ENCODE measurements at regions not wholly inside any gene's neighbourhood (a gene's known extent, or its start where the extent isn't known, plus 50 kb on each side); places are given as distances from the start of the nearest gene placed in this dataset.
"Not testable (repeated sequence)": the region's sequence is repeated elsewhere in the genome, so short reads cannot be mapped to it uniquely, and the experiment has no call there.

- Mint-ChIP-seq H3K4me3 (ENCODE audit: low read depth) (no peak overlapping the region), H3K4me1 (ENCODE audit: low read depth) (no peaks in the 10 kb centered on the region), H3K9me3 (no peaks in the 10 kb centered on the region), H3K27me3 (ENCODE audit: low read depth) (no peaks in the 10 kb centered on the region), H3K36me3 (ENCODE audit: low read depth) (no peaks in the 10 kb centered on the region), H3K27ac (no peak overlapping the region)
- intact Hi-C loops (cut with micrococcal nuclease), result no loop called here
- no peak for DNase-seq (ENCODE audit: low spot score)
Measured at GRCh38 chr7:69518705-69519077, 79.6 kb upstream of the AUTS2 start.

DNA sequence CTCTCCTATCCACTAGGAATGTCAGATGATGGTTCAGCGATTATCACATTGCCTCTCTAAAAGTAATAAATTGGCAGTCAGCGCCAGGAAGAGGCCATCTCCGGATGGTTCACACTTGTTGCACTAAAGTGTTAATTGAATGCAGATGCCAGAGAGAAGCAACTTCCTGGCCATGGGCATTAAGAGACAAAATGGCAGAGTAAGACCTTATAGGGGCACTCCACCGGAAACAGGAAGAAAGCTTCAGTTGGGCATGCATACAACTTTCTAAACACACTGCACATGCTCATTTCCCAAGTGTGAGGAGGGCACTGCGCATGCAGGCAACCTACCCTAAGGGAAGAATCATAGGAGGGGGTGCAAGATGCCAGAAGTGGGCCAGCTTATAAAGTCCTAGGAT, 71.7 kb upstream of the AUTS2 start:
- Mint-ChIP-seq H3K4me1 (ENCODE audit: low read depth) (no peaks in the 10 kb centered on the region), H3K4me3 (ENCODE audit: low read depth) (no peak overlapping the region), H3K27ac (no peak overlapping the region), H3K27me3 (ENCODE audit: low read depth) (no peaks in the 10 kb centered on the region), H3K9me3 (peaks cover 12% of the 10 kb centered on the region), H3K36me3 (ENCODE audit: low read depth) (no peaks in the 10 kb centered on the region)
- no peak for DNase-seq (ENCODE audit: low spot score)
- intact Hi-C loops (cut with micrococcal nuclease), result no loop called here

DNA sequence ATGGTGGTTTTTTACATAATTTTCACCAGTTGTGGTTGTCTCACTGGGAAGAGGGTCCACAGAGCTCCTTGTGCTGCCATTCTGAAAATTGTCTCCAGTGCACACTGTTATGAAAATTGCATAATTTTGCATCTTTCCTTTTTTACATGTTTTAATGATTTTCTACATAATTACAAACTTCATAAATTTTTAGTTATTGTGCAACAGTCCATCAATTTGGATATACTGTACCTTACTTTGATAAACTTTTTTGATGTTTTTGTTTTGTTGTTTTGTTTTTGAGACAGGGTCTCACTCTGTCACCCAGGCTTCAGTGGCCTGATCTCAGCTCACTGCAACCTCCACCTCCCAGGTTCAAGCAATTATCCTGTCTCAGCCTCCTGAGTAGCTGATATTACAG, 70.6 kb upstream of the AUTS2 start:
- intact Hi-C loops (cut with micrococcal nuclease), result no loop called here
- H3K4me1 Mint-ChIP-seq (ENCODE audit: low read depth), result no peaks in the 10 kb centered on the region
- peaks cover 12% of the 10 kb centered on the region for H3K9me3 Mint-ChIP-seq
- H3K36me3 Mint-ChIP-seq (ENCODE audit: low read depth), result no peaks in the 10 kb centered on the region
- H3K27me3 Mint-ChIP-seq (ENCODE audit: low read depth), result no peaks in the 10 kb centered on the region
- H3K4me3 Mint-ChIP-seq (ENCODE audit: low read depth), result no peak overlapping the region
- DNase-seq (ENCODE audit: low spot score), result no peak
- no peak overlapping the region for H3K27ac Mint-ChIP-seq

- H3K27ac Mint-ChIP-seq, result no peak overlapping the region
- H3K36me3 Mint-ChIP-seq (ENCODE audit: low read depth), result no peaks in the 10 kb centered on the region
- intact Hi-C loops (cut with micrococcal nuclease), result no loop called here
Measured at GRCh38 chr7:69531050-69531449, 67.2 kb upstream of the AUTS2 start.

GRCh38 chr7:69534461-69535041, 63.7 kb upstream of the AUTS2 start:
- Mint-ChIP-seq H3K36me3 (ENCODE audit: low read depth) (no peaks in the 10 kb centered on the region), H3K4me3 (ENCODE audit: low read depth) (no peak overlapping the region), H3K4me1 (ENCODE audit: low read depth) (no peaks in the 10 kb centered on the region), H3K9me3 (peaks cover 4% of the 10 kb centered on the region), H3K27ac (no peak overlapping the region), H3K27me3 (ENCODE audit: low read depth) (no peaks in the 10 kb centered on the region)
- DNase-seq (ENCODE audit: low spot score), result no peak
- intact Hi-C loops (cut with micrococcal nuclease), result no loop called here

More at GRCh38 chr7:69531050-69531449, 67.2 kb upstream of the AUTS2 start:
- peaks cover 4% of the 10 kb centered on the region for H3K9me3 Mint-ChIP-seq
- H3K27me3 Mint-ChIP-seq (ENCODE audit: low read depth), result no peaks in the 10 kb centered on the region
- H3K4me1 Mint-ChIP-seq (ENCODE audit: low read depth), result no peaks in the 10 kb centered on the region
- DNase-seq (ENCODE audit: low spot score), result no peak
- no peak overlapping the region for H3K4me3 Mint-ChIP-seq (ENCODE audit: low read depth)

DNA sequence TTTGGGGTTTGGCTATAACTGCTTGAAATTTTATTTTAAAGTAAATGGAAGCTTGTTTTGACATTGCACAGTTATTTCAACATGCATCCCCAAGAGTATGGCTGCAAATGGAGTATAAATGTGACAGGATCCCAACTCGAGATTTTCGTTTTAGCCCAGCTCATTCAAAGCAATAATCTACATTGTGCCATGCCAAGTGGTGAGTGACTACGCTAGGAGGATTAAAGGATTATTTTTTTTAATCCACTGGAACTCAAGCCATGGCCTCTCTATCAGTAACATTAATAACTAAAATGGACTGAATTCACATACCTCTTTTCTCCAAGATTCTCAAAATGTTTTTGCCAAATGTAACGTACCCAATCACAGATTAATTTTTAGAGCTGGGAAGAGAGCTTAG, 60.6 kb upstream of the AUTS2 start:
- intact Hi-C loops (cut with micrococcal nuclease), result no loop called here
- no peaks in the 10 kb centered on the region for H3K36me3 Mint-ChIP-seq (ENCODE audit: low read depth)
- H3K27ac Mint-ChIP-seq, result no peak overlapping the region
- no peak overlapping the region for H3K4me3 Mint-ChIP-seq (ENCODE audit: low read depth)
- H3K4me1 Mint-ChIP-seq (ENCODE audit: low read depth), result no peaks in the 10 kb centered on the region
- H3K9me3 Mint-ChIP-seq, result peaks cover 7% of the 10 kb centered on the region
- DNase-seq (ENCODE audit: low spot score), result no peak
- H3K27me3 Mint-ChIP-seq (ENCODE audit: low read depth), result no peaks in the 10 kb centered on the region

DNA sequence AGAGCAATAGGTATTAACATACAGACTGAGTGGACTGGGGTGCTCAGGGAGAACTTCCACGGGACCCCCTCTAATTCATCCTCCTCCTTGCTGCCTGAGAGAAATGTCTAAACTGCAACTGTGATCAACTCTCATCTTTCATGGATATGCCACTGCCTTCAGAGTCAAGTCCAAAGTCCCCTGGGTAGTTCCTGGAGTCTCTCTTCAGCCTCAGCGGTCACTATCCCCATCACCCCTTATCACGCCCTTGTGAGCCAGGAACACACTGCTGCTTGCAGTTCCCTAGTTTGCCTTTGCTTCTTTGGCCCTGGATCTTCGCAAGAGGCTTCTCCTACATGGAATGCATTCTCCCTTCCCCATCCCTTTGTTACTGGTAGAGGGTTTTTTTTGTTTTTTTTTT, 58.7 kb upstream of the AUTS2 start:
- Mint-ChIP-seq H3K27me3 (ENCODE audit: low read depth) (no peaks in the 10 kb centered on the region), H3K4me1 (ENCODE audit: low read depth) (no peaks in the 10 kb centered on the region), H3K36me3 (ENCODE audit: low read depth) (no peaks in the 10 kb centered on the region), H3K27ac (no peak overlapping the region), H3K9me3 (peaks cover 4% of the 10 kb centered on the region), H3K4me3 (ENCODE audit: low read depth) (no peak overlapping the region)
- intact Hi-C loops (cut with micrococcal nuclease), result no loop called here
- no peak for DNase-seq (ENCODE audit: low spot score)

GRCh38 chr7:69540287-69540686, 58.0 kb upstream of the AUTS2 start:
- Mint-ChIP-seq H3K36me3 (ENCODE audit: low read depth) (no peaks in the 10 kb centered on the region), H3K27me3 (ENCODE audit: low read depth) (no peaks in the 10 kb centered on the region), H3K9me3 (peaks cover 5% of the 10 kb centered on the region), H3K4me1 (ENCODE audit: low read depth) (no peaks in the 10 kb centered on the region), H3K27ac (no peak overlapping the region), H3K4me3 (ENCODE audit: low read depth) (no peak overlapping the region)
- intact Hi-C loops (cut with micrococcal nuclease), result no loop called here
- DNase-seq (ENCODE audit: low spot score), result no peak

DNA sequence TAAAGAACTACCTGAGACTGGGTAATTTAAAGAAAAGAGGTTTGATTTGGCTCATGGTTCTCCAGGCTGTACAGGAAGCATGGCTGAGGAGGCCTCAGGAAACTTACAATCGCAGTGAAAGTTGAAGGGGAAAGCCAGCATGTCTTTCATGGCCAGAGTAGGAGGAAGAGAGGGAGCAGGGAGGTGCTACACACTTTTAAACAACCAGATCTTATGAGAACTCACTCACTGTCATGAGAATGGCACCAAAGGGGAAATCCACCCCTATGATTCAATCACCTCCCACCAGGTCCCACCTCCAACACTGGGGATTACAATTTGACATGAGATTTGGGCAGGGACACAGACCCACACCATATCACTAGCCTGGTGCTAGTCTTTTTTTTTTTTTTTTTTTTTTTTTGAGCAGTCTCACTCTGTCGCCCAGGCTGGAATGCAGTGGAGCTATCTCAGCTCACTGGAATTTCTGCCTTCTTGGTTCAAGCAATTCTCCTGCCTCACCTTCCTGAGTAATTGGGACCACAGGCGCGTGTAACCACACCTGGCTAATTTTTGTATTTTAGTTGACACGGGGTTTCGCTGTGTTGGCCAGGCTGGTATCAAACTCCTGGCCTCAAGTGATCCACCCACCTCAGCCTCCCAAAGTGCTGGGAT, 56.4 kb upstream of the AUTS2 start:
- H3K4me1 Mint-ChIP-seq (ENCODE audit: low read depth); H3K9me3 Mint-ChIP-seq; H3K4me3 Mint-ChIP-seq (ENCODE audit: low read depth); intact Hi-C loops (cut with micrococcal nuclease); DNase-seq (ENCODE audit: low spot score); H3K27me3 Mint-ChIP-seq (ENCODE audit: low read depth); H3K36me3 Mint-ChIP-seq (ENCODE audit: low read depth); H3K27ac Mint-ChIP-seq: not testable (repeated sequence)

DNA sequence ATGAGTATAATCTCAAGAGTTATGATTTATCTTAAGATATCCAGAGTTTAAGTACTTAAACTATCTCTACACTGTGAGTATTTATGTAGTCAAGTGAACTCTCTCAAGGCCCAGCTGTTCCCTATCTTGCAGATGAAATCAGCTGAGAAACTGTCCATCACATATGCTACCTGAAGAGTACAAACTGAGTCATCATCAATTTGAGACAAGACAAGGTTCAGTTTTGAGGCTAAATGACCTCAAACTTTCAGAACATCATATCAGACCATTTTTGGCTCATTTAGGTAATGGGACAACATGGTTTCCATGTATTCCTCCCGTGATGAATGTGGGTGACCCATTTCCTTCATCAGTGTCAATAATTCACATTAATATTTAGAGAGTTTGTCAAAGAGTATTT, 53.1 kb upstream of the AUTS2 start:
- Mint-ChIP-seq H3K4me3 (ENCODE audit: low read depth) (no peak overlapping the region), H3K27me3 (ENCODE audit: low read depth) (no peaks in the 10 kb centered on the region), H3K4me1 (ENCODE audit: low read depth) (no peaks in the 10 kb centered on the region), H3K27ac (no peak overlapping the region), H3K9me3 (peaks cover 8% of the 10 kb centered on the region), H3K36me3 (ENCODE audit: low read depth) (no peaks in the 10 kb centered on the region)
- intact Hi-C loops (cut with micrococcal nuclease), result no loop called here
- DNase-seq (ENCODE audit: low spot score), result no peak
